DND-41 (cell line): ENCODE measurements at regions not wholly inside any gene's neighbourhood (a gene's known extent, or its start where the extent isn't known, plus 50 kb on each side); places are given as distances from the start of the nearest gene placed in this dataset.
"Not testable (repeated sequence)": the region's sequence is repeated elsewhere in the genome, so short reads cannot be mapped to it uniquely, and the experiment has no call there.

Source experiments
- EZH2 ChIP-seq: IDR thresholded peaks from 3 replicates; pipeline ENCODE4 v1.6.1; 2012; ENCODE audit warnings: borderline replicate concordance, low read depth, mild to moderate bottlenecking, moderate library complexity, low read length, inconsistent platforms; ENCODE audit not compliant: severe bottlenecking
- TF ChIP-seq, protein P1 (sequence below): IDR thresholded peaks from 2 replicates; pipeline ENCODE4 v1.5.1; 2012; ENCODE audit warnings: borderline replicate concordance, low read length, moderate library complexity, mild to moderate bottlenecking; ENCODE audit not compliant: poor library complexity, severe bottlenecking; ENCODE audit errors: extremely low read depth

GRCh38 chr2:145745387-145745721 lies 1225.4 kb upstream of the ZEB2 start:
- TF ChIP-seq, protein P1, sequence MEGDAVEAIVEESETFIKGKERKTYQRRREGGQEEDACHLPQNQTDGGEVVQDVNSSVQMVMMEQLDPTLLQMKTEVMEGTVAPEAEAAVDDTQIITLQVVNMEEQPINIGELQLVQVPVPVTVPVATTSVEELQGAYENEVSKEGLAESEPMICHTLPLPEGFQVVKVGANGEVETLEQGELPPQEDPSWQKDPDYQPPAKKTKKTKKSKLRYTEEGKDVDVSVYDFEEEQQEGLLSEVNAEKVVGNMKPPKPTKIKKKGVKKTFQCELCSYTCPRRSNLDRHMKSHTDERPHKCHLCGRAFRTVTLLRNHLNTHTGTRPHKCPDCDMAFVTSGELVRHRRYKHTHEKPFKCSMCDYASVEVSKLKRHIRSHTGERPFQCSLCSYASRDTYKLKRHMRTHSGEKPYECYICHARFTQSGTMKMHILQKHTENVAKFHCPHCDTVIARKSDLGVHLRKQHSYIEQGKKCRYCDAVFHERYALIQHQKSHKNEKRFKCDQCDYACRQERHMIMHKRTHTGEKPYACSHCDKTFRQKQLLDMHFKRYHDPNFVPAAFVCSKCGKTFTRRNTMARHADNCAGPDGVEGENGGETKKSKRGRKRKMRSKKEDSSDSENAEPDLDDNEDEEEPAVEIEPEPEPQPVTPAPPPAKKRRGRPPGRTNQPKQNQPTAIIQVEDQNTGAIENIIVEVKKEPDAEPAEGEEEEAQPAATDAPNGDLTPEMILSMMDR, result not testable (repeated sequence)
- not testable (repeated sequence) for TF ChIP-seq EZH2
